HG03571 (cell line): ENCODE measurements at regions not wholly inside any gene's neighbourhood (a gene's known extent, or its start where the extent isn't known, plus 50 kb on each side); places are given as distances from the start of the nearest gene placed in this dataset.
A peak's percentile ranks its signal among the peaks of the same experiment; 100 is the strongest.

Experiments
- ATAC-seq: cut with Tn5 transposase; IDR thresholded peaks from one replicate; pipeline ENCODE4 v1.9.1; 2021; ENCODE audit not compliant: unreplicated experiment

GRCh38 chr5:65068410-65068809 lies 299.7 kb downstream of the CWC27 start:
- peak; percentile 35 for ATAC-seq

GRCh38 chr5:65070026-65070425 lies 301.3 kb downstream of the CWC27 start:
- ATAC-seq = no peak

GRCh38 chr5:65072850-65073249 lies 304.1 kb downstream of the CWC27 start:
- no peak for ATAC-seq

- no peak for ATAC-seq
Measured at GRCh38 chr5:65073250-65073661, 304.5 kb downstream of the CWC27 start.

- no peak for ATAC-seq
Measured at GRCh38 chr5:65075623-65076250, 307.0 kb downstream of the CWC27 start.

- peak; percentile 84 for ATAC-seq
Measured at GRCh38 chr5:65076251-65076869, 307.6 kb downstream of the CWC27 start.

- no peak for ATAC-seq
Measured at GRCh38 chr5:65077653-65078052, 308.9 kb downstream of the CWC27 start.

GRCh38 chr5:65078331-65078730 lies 309.6 kb downstream of the CWC27 start:
- no peak for ATAC-seq

GRCh38 chr5:65081071-65081470 lies 312.3 kb downstream of the CWC27 start:
- no peak for ATAC-seq

- no peak for ATAC-seq
Measured at GRCh38 chr5:65084795-65085515, 316.2 kb downstream of the CWC27 start.

GRCh38 chr5:65085516-65085850 lies 316.8 kb downstream of the CWC27 start:
- no peak for ATAC-seq

- no peak for ATAC-seq
Measured at GRCh38 chr5:65086234-65086890, 317.6 kb downstream of the CWC27 start.

GRCh38 chr5:65087154-65087553 lies 318.4 kb downstream of the CWC27 start:
- no peak for ATAC-seq

GRCh38 chr5:65094279-65094678 lies 325.5 kb downstream of the CWC27 start:
- ATAC-seq = no peak

GRCh38 chr5:65098393-65098792 lies 329.7 kb downstream of the CWC27 start:
- ATAC-seq = no peak
